AG04450 (cell line): ENCODE measurements at regions not wholly inside any gene's neighbourhood (a gene's known extent, or its start where the extent isn't known, plus 50 kb on each side); places are given as distances from the start of the nearest gene placed in this dataset.

Experiments used
- CTCF ChIA-PET: fragments of 300-600, 350-600 bp; formaldehyde crosslinking; extraction: SDS; loops from one replicate; lab custom pipeline; 2022; ENCODE audit warnings: antibody characterized with exemption, inconsistent platforms; lab: Charles Lee
- POLR2A ChIA-PET: fragments of 350-600 bp; formaldehyde crosslinking; extraction: SDS; loops from one replicate; lab custom pipeline; 2021; ENCODE audit warnings: antibody characterized with exemption, inconsistent platforms; lab: Yijun Ruan, JAX
- DNase-seq: peaks from one replicate; pipeline ENCODE4 v3.0.0-alpha.2; 2011; ENCODE audit warnings: low read depth, low spot score
- H3K27ac ChIP-seq: one replicate; pipeline ENCODE4 v1.5.1; 2012; ENCODE audit warnings: low read depth, low read length, control low read depth
- H3K27me3 ChIP-seq: one replicate; pipeline ENCODE4 v1.6.0; 2012; ENCODE audit warnings: low read length; ENCODE audit not compliant: control insufficient read depth, insufficient read depth
- H3K4me3 ChIP-seq: 2 replicates; pipeline ENCODE4 v1.5.1; 2011; ENCODE audit warnings: mild to moderate bottlenecking, low read depth, low read length, control low read depth
- H3K9me3 ChIP-seq: 2 replicates; pipeline ENCODE4 v1.5.1; 2012; ENCODE audit warnings: low read length; ENCODE audit not compliant: control insufficient read depth, insufficient read depth
- CTCF ChIP-seq: IDR thresholded peaks from 2 replicates; pipeline ENCODE4 v1.5.1; 2011; ENCODE audit warnings: low read depth, low read length, control low read depth, inconsistent platforms

GRCh38 chr1:219289171-219289570, 115.5 kb downstream of the LYPLAL1 start:
- no peaks in the 10 kb centered on the region for H3K9me3 ChIP-seq
- H3K4me3 ChIP-seq: no peak overlapping the region
- DNase-seq: no peak
- no peak for TF ChIP-seq CTCF
- no peaks in the 10 kb centered on the region for H3K27me3 ChIP-seq
- CTCF ChIA-PET: no interaction called here
- POLR2A ChIA-PET: no interaction called here
- H3K27ac ChIP-seq: no peak overlapping the region

- no peak for DNase-seq
These were observed 109.9 kb downstream of the LYPLAL1 start for GRCh38 chr1:219283541-219283940.

GRCh38 chr1:219281831-219282230, 108.2 kb downstream of the LYPLAL1 start:
- Histone ChIP-seq H3K4me3 (no peak overlapping the region), H3K27ac (no peak overlapping the region), H3K27me3 (no peaks in the 10 kb centered on the region), H3K9me3 (no peaks in the 10 kb centered on the region)
- no peak for TF ChIP-seq CTCF
- ChIA-PET CTCF (no interaction called here), POLR2A (no interaction called here)
- DNase-seq: no peak

More at GRCh38 chr1:219283541-219283940, 109.9 kb downstream of the LYPLAL1 start:
- no peak overlapping the region for H3K27ac ChIP-seq
- TF ChIP-seq CTCF: no peak
- ChIA-PET POLR2A (no interaction called here), CTCF (no interaction called here)
- no peaks in the 10 kb centered on the region for H3K27me3 ChIP-seq
- no peaks in the 10 kb centered on the region for H3K9me3 ChIP-seq
- no peak overlapping the region for H3K4me3 ChIP-seq

- TF ChIP-seq CTCF: no peak
- Histone ChIP-seq H3K4me3 (no peak overlapping the region), H3K9me3 (no peaks in the 10 kb centered on the region), H3K27me3 (no peaks in the 10 kb centered on the region), H3K27ac (no peak overlapping the region)
- DNase-seq: no peak
- ChIA-PET POLR2A (no interaction called here), CTCF (no interaction called here)
These were observed 105.5 kb downstream of the LYPLAL1 start for GRCh38 chr1:219279017-219279770.

- H3K27ac ChIP-seq: no peak overlapping the region
- POLR2A ChIA-PET: no interaction called here
- no peaks in the 10 kb centered on the region for H3K27me3 ChIP-seq
- H3K4me3 ChIP-seq: no peak overlapping the region
- no peaks in the 10 kb centered on the region for H3K9me3 ChIP-seq
- CTCF ChIA-PET: interaction anchor here (1.1 kb wide), 1 partner anchor 211 kb away, joined by 3 read pairs; no protein-coding TSS in a partner anchor
- TF ChIP-seq CTCF: no peak
- DNase-seq: no peak
These were observed 104.6 kb downstream of the LYPLAL1 start for GRCh38 chr1:219278288-219278687.
